NCI-H524 (cell line): ENCODE measurements at regions not wholly inside any gene's neighbourhood (a gene's known extent, or its start where the extent isn't known, plus 50 kb on each side); places are given as distances from the start of the nearest gene placed in this dataset.
"Not testable (repeated sequence)": the region's sequence is repeated elsewhere in the genome, so short reads cannot be mapped to it uniquely, and the experiment has no call there.

ENCODE experiments used
- DNase-seq, 2 experiments: peaks; one replicate each; lab custom pipeline; 2025; lab: John Stamatoyannopoulos, UW

DNA sequence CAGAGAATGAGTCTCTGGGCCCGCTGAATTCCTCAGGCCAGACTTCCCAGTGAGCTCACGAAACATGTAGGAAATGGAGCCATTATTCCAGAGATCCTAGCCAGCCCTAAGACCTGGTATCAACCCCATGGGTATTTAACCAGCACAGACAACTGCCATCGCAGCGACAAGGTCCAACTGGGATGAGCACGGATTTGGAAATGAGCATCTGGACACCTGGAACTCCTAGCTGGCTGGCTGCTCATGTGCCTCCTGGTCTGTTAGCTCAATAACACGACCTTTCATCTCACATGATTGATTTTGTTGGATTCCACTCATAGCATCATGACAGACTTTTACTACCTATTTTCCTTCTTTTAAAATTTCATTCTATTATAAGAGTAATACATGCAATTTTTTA lies 51.0 kb downstream of the POU3F3 start:
- peak in 1 of 2 experiments; percentile 27 for DNase-seq

DNA sequence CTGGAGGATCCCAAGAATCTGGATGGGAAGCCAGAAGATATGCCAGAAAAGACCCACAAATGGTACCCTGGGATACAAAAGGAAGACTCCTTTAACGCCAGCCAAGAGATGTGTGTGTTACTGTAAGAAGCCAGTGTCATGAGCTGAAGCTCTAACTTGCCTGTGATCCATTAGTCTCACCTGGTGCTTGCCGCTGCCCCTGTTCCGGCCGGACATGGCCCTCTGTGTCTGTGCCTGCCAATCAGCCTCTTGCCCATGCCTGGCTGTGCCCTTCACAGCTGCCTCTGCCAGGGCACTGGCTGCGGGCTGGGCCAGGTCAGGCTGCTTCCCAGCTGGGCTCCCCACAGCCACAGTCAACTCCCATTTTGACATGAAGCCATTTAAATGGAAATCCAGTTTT lies 55.4 kb downstream of the POU3F3 start:
- DNase-seq, result no peak

DNA sequence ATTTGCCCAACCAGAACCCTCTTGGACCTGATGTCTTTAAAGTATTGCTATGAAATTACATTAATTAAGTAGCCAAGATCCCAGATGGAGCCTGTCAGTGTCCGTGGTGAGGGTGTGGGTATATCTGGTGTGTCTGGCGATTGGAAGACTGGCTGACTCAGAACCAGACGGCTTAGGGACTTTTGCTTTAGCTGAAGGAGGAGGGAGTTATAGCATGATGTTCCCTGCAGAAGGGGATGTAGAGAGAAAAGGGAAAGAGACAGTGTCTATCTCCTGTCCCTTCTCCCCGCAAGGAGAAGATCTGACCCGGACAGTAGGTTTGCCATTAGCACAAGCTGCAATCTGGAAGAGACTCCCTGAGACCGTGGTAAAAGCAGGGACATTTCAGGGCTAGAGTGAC lies 60.6 kb downstream of the POU3F3 start:
- no peak for DNase-seq

DNA sequence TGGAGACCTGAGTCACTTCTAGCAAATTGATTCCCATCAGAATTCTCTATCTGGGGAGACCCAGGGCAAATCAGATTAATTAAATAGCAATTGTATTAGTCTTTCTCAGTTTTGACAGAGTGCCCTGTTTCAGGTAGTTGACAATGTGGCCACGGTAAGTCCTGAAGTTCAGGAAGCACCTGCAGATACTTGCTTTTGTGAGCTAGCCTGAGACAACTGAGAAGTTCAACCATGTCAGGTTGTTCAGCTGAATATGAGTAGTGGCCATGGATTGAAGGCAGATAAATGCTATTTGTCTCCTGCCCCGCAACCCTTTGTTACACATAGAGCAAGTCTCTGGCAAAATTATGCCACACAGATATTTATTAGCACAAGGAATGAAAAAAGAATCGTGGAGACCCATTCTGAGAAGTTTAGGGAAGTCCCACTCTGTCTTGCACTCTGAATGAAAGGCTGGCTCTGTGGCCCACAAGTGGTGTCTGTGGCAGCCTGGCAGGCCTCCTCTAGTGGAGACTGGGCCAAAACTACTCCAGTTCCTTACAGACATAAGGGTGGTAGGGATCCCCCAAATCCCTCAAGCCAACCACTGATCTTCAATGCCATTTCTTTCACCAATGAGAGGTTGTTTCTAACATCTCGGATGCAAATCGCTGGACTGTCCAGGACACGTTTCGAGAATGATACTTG lies 61.3 kb downstream of the POU3F3 start:
- DNase-seq, result no peak

DNA sequence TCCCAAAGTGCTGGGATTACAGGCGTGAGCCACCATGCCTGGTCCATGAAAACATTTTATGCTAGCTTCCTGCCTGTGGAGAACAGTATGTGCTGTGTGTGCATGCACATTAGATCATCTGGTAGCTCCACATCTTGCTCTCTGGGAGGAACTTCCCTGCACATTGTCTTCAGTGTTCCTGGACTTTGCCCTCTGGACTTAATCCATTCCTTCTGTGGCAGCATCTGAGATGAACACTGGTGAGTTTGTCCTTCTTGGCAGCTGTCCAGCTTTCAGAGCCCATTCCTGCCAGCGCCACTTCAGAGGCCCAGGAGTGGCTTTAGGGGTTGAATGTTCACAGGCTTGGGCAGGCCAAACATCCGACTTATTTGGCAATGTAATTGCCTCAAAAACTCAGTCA lies 65.2 kb downstream of the POU3F3 start:
- DNase-seq, result peak in 1 of 2 experiments; percentile 8

DNA sequence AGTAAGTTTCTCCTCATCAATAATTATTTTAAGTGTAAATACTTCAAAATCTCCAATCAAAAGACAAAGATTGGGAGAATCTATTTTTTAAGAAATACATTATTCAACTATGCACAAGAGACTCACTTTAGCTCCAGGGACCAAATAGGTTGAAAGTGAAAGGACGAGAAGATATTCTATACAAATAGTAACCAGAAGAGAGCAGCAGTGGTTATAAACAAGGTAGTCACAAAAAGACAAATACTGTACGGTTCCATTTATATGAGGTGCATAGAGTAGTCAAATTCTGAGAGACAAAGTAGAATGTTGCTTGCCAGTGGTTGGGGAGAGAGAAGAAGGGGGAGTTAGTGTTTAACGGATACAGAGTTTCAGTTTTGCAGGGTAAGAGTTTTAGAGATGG lies 69.8 kb downstream of the POU3F3 start:
- no peak for DNase-seq

DNA sequence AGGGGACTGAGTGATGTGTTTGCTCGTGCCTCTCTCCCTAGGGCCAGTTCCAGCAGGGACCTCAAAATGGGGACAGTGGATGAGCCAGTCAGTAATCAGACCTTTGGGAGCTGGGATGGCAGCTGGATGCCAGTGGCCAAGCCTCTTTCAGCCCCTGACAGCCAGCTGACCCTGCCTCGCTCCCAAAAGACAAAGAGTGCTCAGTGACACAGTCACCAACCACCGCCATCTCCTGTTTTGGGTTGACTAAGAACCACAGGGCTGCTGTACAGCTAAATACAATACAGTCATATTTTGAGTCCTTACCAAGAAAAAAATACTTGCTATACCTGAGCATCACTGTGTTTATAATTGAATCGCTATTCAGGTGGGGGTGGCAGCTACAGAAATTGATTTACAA lies 75.7 kb downstream of the POU3F3 start:
- no peak for DNase-seq

DNA sequence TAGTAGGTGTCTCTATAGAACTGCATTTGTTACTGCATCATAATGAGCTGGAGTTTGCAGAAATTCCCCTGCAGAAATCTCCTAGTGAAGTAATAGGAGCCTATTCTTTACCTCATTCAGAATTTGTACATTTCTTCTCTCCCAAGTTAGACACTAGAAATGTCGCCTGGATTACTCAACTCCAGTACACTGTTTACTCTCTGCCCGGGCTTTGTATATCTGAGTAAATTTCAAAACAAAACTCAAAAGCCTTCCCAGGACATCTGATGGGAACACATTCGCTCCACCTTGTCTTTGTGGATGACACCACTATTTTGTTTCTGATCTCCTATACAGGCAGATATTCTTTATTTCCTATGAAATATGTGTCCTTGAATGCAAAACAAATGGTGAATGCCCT lies 76.8 kb downstream of the POU3F3 start:
- no peak for DNase-seq

DNA sequence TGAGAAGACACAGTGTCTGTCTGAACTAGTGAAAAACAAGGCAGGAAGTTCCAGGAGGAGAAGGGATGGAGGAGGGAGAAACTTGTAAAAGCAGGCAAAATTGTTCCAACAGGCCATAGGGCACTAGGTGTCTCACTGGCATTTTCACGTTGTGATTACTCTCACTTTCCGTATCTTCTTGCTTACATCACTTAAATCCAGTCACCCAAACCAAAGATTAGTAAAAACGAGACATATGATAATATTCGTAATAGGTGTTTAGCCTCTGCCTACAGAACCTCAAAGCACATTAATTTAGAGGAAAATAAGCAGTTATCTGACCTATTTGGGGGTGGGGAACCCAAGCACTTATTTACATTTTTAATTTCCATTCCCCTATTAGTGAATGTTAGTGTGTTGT lies 78.3 kb downstream of the POU3F3 start:
- DNase-seq, result no peak

DNA sequence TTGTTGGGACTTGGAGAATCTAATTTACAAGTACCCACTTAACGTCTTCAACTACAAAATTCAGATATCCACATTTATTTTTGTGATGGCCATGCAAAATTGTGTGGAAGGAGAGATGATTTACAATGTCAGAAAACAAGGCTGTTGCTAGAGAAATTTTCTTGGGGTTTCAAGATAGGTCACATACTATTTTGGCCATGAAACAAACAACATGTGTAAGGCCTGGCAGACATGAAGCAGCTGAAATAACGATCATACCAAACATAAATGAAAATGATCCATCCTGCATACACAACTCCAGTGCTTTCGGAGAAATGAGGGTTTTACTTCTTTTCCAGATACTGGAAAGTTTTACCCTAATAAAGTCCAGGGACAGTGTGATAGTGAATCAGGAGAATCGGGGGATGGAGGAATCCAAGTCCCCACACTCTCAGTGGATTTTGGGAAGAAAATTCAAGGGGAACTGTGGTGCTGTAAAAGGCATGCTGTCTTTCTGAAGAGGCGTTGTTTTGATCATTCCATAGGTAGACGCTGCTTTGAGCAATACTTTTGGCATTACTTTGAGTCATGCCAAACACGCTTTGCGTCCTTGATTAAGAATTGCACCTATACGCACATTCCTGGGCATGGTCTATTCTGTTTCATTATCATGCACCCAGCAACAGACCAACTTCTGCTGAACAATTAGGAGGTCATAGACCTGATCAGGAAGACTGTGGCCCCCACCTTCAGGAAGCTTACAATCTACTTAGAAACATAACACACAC lies 79.4 kb downstream of the POU3F3 start:
- DNase-seq, result no peak

DNA sequence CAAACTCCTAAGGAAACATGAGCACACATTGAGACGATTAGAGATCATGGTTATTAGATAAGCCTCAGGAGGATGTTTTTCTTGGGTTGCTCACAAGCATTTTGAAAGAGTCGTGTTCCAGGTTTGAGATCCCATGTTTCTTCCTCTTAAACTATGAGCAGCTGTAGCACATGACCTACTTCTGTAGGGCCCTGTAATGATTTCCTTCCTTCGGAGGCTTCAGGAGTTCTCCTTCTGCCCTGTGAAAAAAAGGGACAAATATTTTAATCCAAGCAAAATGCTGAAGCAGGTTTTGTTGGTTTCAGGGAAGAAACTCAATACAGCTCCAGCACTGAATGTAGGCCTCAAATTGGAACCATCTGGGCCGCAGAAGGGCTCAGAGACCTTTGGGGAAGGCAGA lies 82.6 kb downstream of the POU3F3 start:
- DNase-seq, result no peak

DNA sequence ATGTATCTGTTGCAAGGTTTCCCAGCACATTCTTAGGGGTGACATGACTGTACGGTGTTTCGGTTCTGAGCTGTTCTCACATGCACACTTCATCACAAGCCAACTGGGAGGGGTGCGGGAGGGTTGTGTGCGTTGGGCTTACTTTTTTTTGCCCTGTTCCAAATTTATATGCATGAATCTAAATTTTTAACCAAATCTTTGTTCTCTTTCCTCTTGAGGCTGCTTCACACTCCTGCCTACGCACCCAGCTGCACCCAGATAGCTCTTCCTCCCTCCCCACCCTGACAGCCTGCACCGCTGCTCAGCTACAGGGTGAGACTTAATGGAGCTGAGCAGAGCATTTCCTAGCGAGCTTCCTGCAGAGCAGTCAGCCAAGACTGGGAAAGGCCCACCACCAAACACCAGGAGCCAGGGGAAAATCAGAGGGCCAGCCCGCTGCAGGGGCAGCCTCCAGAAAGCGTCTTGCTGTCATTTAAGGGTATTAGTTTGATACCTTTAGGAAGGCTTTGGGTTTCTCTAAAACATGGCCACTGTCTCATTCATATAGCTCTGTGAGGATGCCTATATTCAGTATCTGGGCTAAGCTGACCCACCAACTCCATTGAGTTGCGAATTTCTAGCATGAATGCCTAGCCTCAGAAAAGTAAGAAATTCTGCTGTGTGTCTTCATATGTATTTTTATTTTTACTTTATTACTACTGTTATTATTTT lies 84.5 kb downstream of the POU3F3 start:
- DNase-seq, result no peak

DNA sequence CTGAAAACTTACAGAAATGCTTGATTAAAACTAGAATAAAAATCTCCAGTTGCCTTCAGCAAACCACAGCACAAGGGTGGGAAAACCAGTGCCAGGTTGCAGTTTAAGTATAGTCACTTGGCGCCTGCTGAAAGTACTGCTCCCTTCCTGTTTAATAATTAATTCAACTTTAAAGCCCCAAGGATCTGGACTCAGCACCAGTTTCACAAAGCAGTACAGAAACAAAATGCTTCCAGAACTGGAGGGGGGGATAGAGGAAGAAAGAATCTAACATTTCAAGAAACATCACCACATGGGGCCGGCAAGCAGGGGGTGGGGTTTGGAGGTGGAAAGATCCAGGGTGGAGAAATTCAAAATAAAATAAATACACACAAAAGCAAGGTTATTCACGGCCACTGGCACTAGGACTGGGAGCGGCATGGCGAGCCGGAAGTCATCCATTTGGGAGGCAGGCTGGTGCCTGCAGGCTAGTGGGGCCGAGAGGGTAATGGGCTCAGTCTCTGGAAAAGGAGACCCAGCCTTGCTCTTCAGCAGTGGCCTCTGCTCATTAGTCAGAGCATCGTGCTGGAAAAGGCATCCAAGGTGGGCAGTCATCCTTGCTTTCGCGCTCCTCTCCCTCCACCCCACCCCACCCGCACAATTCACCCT lies 85.8 kb downstream of the POU3F3 start:
- no peak for DNase-seq

DNA sequence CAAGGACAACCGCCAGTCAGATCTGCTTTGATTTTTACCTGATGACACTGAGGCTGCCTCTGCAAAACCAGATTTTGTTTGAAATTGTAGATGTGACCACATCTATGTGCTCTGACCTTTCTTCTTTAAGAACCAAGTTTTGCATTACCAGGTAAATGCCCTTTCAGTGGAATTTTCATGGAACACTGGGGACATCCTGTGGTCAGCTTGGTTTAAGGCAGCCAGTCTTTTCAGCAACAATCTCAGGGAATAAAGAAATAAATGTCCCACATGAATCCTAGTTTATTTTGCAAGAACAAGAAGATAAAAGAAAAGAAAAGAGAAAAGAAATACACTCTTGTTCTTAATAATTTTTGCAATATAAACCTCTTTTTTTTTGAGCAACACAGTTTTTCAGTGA lies 90.6 kb downstream of the POU3F3 start:
- peak; percentile 13 to 23 for DNase-seq

DNA sequence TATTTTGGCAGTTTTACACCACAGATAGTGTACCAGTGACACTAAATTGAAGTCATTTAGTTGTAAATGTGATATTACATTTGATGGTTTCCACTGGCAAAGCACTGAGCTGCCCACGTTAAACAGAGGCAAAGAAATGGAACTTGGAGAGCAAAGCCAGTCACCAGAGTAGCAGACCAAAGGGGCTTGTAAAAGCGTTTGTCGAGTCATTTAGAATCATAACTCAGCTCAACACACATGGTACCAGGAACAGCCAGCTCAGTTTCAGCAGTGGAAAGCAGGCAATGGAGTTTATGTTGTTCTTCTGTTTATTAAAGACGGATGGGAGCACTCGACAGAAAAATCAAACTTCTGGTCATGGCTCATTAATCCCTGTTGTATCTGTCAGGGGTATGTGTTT lies 91.2 kb downstream of the POU3F3 start:
- no peak for DNase-seq

DNA sequence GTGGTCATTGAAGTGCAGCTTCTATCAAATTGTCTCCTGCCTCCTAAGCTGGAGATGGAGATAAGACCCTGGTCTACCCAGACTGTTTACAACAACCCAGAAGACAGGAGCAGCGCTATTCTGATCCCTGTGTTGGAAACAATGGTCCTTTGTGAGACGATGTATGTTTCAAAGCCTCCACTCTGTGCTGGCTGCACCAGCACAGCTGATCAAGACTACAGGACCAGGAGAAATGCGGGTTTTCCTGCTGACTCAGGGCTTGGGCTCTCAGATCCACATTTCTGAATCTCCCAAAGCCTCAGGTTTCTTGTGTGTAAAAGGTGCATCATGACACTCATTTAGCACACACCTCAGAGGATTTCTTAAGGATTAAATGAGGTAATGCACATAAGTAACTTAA lies 92.0 kb downstream of the POU3F3 start:
- DNase-seq, result no peak

DNA sequence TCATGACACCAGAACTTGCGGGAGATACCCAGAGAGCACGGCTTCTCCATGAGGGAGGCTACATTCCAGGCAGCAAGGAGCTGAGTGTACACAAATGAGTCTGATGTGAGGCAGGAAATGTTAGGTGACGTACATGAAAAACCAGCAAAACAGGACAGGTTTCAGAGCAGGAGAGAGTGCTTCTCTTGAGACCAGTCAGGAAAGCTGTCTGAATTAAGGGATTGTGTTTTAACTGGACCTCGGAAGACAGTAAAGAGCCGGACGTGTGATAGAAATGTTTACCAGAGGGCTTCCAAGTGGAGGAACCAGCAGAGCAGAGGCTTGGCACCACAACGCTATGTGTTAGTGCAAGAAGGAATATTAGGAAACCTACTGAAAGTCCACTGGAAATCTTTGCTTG lies 90.4 kb upstream of the MRPS9 start:
- not testable (repeated sequence) for DNase-seq

DNA sequence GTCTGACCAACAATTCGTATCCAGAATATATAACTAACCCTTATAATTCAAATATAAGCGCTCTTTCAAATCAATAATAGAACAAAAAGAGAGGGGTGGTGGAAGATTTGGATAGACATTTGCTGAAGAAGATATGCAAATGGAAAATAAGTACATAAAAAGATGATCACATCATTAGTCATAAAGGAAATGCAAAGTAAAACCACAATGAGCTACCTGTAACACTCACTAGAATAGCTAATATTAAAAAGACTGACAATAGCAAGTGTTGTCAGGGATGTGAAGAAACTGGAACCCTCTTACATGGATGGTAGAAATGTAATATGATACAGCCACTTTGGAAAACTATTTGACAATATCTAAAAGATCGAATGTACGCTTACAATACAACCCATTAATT lies 84.9 kb upstream of the MRPS9 start:
- DNase-seq, result no peak

DNA sequence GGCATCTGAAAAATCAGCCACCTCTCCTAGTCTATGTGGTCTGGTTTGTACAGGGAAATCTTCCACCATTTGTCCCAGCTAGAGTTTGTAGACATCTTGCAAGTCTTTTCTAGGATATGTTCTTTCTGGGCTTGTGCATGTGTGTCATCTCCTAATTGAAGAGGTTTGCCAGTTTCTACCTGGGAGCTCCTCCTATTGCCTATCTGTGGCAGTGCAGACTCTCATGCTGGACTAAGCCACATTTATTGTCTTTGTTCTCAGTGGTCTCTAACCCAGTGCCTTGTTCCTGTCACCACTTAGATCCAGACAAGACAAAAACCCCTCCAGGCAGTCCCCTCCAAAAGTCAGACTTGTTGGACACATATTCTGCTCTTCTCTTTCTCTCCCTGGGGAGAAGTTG lies 72.0 kb upstream of the MRPS9 start:
- no peak for DNase-seq

DNA sequence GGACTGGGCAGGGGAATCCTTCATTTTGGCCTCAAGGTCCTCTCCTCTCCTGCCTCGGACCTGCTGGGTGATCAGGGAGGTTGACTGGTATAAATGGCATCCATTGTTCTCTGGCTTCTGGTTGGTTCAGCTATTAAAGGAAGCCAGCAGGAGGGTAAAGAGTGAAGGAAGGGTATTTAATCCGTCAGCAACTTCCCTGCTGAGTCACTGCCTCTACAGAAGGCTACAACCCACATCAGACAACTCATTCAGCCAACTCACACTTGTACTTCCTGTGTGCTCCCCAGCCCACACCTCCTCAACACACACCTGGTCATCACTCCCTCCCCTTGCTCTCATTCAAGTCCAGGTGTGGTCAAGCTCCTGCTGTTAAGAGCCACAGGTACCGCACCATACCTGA lies 68.3 kb upstream of the MRPS9 start:
- DNase-seq, result no peak

DNA sequence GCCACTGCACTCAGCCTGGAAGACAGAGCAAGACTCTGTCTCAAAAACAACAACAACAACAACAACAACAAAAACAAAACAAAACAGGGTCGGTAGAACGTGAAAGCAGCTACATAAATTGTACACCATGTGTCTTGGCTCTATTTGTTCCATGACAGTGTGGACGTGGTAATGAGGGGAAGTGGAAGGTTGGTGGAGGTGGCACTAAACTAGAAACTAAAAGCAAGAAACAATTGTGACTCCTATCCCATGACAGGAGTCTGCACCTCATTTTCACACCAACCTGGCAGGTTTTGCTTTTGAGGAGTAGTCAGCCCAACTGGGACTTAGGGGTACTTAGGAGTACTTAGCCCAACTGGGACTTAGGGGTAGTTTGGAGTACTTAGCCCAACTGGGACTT lies 62.5 kb upstream of the MRPS9 start:
- DNase-seq, result no peak

DNA sequence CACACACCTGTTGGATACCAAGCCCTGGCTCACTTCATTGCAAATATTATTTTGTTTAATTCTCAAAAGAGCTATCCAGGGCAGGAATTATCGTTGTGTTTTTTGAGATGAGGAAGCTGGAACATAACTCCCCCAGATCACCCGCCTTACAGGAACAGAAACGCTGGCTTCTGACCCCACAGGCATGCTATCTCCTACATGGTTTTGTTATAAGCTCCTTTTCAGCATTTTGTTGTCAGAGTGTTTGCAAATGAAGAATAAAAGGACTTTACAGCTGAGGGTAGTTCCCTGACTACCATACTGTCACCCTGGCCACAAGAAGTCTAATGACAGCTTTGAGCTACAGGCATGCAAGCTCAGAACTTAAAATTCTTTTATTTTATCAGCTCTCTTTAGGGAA lies 62.0 kb upstream of the MRPS9 start:
- DNase-seq, result no peak
